Neural crest cell (in vitro differentiated cells): ENCODE measurements at regions not wholly inside any gene's neighbourhood (a gene's known extent, or its start where the extent isn't known, plus 50 kb on each side); places are given as distances from the start of the nearest gene placed in this dataset.

Source experiments
- DNase-seq: peaks from one replicate; pipeline ENCODE4 v3.0.0; 2021; ENCODE audit warnings: low read depth, mixed read lengths, low spot score
- H3K27ac Mint-ChIP-seq: one replicate; pipeline ENCODE4 v1.8.0; 2021; ENCODE audit warnings: mild to moderate bottlenecking, mixed read lengths; ENCODE audit not compliant: unreplicated experiment
- H3K27me3 Mint-ChIP-seq: 2 replicates; pipeline ENCODE4 v1.8.0; 2021; ENCODE audit warnings: low read depth, mild to moderate bottlenecking, mixed read lengths
- H3K36me3 Mint-ChIP-seq: 2 replicates; pipeline ENCODE4 v1.8.0; 2021; ENCODE audit warnings: low read depth, mild to moderate bottlenecking, mixed read lengths
- H3K4me1 Mint-ChIP-seq: 2 replicates; pipeline ENCODE4 v1.8.0; 2021; ENCODE audit warnings: mixed read lengths
- H3K4me3 Mint-ChIP-seq: one replicate; pipeline ENCODE4 v1.8.0; 2021; ENCODE audit warnings: mild to moderate bottlenecking, mixed read lengths
- H3K9me3 Mint-ChIP-seq: 2 replicates; pipeline ENCODE4 v1.8.0; 2021; ENCODE audit warnings: mixed read lengths
- CTCF ChIP-seq: fragments of 200-600 bp; sonication (generic); conservative IDR thresholded peaks from 2 replicates; pipeline ENCODE4 v1.5.0; 2021; ENCODE audit warnings: antibody characterized with exemption, mild to moderate bottlenecking

- no peaks in the 10 kb centered on the region for H3K4me1 Mint-ChIP-seq
- H3K36me3 Mint-ChIP-seq, result no peaks in the 10 kb centered on the region
- peaks cover 3% of the 10 kb centered on the region for H3K9me3 Mint-ChIP-seq
- H3K4me3 Mint-ChIP-seq, result no peak overlapping the region
- no peaks in the 10 kb centered on the region for H3K27me3 Mint-ChIP-seq
- DNase-seq, result no peak
- H3K27ac Mint-ChIP-seq, result no peak overlapping the region
- no peak for TF ChIP-seq CTCF
These were observed 362.0 kb upstream of the TMCO5A start for GRCh38 chr15:37572401-37572800.

- DNase-seq, result no peak
- no peaks in the 10 kb centered on the region for H3K27me3 Mint-ChIP-seq
- no peaks in the 10 kb centered on the region for H3K36me3 Mint-ChIP-seq
- no peak overlapping the region for H3K4me3 Mint-ChIP-seq
- H3K9me3 Mint-ChIP-seq, result no peaks in the 10 kb centered on the region
- H3K4me1 Mint-ChIP-seq, result no peaks in the 10 kb centered on the region
- TF ChIP-seq CTCF, result no peak
- H3K27ac Mint-ChIP-seq, result no peak overlapping the region
These were observed 359.5 kb upstream of the TMCO5A start for GRCh38 chr15:37574985-37575384.

- TF ChIP-seq CTCF, result no peak
- DNase-seq, result no peak
- Mint-ChIP-seq H3K27ac (no peak overlapping the region), H3K9me3 (peaks cover 6% of the 10 kb centered on the region), H3K36me3 (no peaks in the 10 kb centered on the region), H3K27me3 (no peaks in the 10 kb centered on the region), H3K4me1 (no peaks in the 10 kb centered on the region), H3K4me3 (no peak overlapping the region)
These were observed 357.5 kb upstream of the TMCO5A start for GRCh38 chr15:37576952-37577351.

- no peak for TF ChIP-seq CTCF
- no peaks in the 10 kb centered on the region for H3K27me3 Mint-ChIP-seq
- peaks cover 9% of the 10 kb centered on the region for H3K9me3 Mint-ChIP-seq
- H3K27ac Mint-ChIP-seq, result no peak overlapping the region
- H3K4me3 Mint-ChIP-seq, result no peak overlapping the region
- DNase-seq, result no peak
- H3K36me3 Mint-ChIP-seq, result peaks cover 2% of the 10 kb centered on the region
- no peaks in the 10 kb centered on the region for H3K4me1 Mint-ChIP-seq
These were observed 352.4 kb upstream of the TMCO5A start for GRCh38 chr15:37581866-37582532.

GRCh38 chr15:37582852-37583251 lies 351.6 kb upstream of the TMCO5A start:
- Mint-ChIP-seq H3K4me3 (no peak overlapping the region), H3K27ac (no peak overlapping the region), H3K9me3 (peaks cover 9% of the 10 kb centered on the region), H3K27me3 (no peaks in the 10 kb centered on the region), H3K4me1 (no peaks in the 10 kb centered on the region), H3K36me3 (peaks cover 2% of the 10 kb centered on the region)
- no peak for TF ChIP-seq CTCF
- no peak for DNase-seq
